RWPE2 (cell line): ENCODE measurements at regions not wholly inside any gene's neighbourhood (a gene's known extent, or its start where the extent isn't known, plus 50 kb on each side); places are given as distances from the start of the nearest gene placed in this dataset.

Source experiments
- ATAC-seq: fragments of 200-7000 bp; cut with Tn5 transposase; 3 replicates; pipeline ENCODE4 v1.9.1; 2021; ENCODE audit warnings: low read depth
- DNase-seq: peaks from one replicate; pipeline ENCODE4 v3.0.0-alpha.2; 2020; ENCODE audit warnings: low spot score
- H3K27ac ChIP-seq: fragments of 450-650 bp; 2 replicates; pipeline ENCODE4 v1.5.1; 2017; ENCODE audit warnings: mild to moderate bottlenecking; ENCODE audit not compliant: poor library complexity, severe bottlenecking
- H3K27me3 ChIP-seq: fragments of 250-450 bp; sonication (Bioruptor Pico); 2 replicates; pipeline ENCODE4 v1.5.1; 2021; ENCODE audit warnings: mild to moderate bottlenecking, moderate library complexity; ENCODE audit not compliant: insufficient read depth, poor library complexity, severe bottlenecking
- H3K36me3 ChIP-seq: fragments of 250-450 bp; sonication (Bioruptor Pico); 2 replicates; pipeline ENCODE4 v1.5.1; 2020; ENCODE audit warnings: low read depth, mild to moderate bottlenecking, moderate library complexity
- H3K4me1 ChIP-seq: fragments of 250-450 bp; sonication (Bioruptor Pico); 2 replicates; pipeline ENCODE4 v1.5.1; 2021; ENCODE audit warnings: mild to moderate bottlenecking, moderate library complexity; ENCODE audit not compliant: insufficient read depth, poor library complexity, severe bottlenecking
- H3K4me3 ChIP-seq: fragments of 250-450 bp; sonication (Bioruptor Pico); 2 replicates; pipeline ENCODE4 v1.5.1; 2021; ENCODE audit warnings: mild to moderate bottlenecking, moderate library complexity; ENCODE audit not compliant: severe bottlenecking
- H3K9me3 ChIP-seq: fragments of 250-450 bp; sonication (Bioruptor Pico); 2 replicates; pipeline ENCODE4 v1.5.1; 2021; ENCODE audit warnings: mild to moderate bottlenecking, moderate library complexity; ENCODE audit not compliant: severe bottlenecking
- CTCF ChIP-seq: fragments of 450-650 bp; IDR thresholded peaks from one replicate; pipeline ENCODE4 v1.5.1; 2017; ENCODE audit warnings: mild to moderate bottlenecking, moderate library complexity; ENCODE audit not compliant: poor library complexity, severe bottlenecking

GRCh38 chr4:173761938-173762337, 231.9 kb upstream of the HAND2 start:
- DNase-seq: no peak
- TF ChIP-seq CTCF: no peak
- Histone ChIP-seq H3K27ac (no peak overlapping the region), H3K27me3 (no peaks in the 10 kb centered on the region), H3K4me3 (no peak overlapping the region), H3K4me1 (no peaks in the 10 kb centered on the region), H3K9me3 (no peaks in the 10 kb centered on the region), H3K36me3 (no peaks in the 10 kb centered on the region)
- ATAC-seq: no peak

GRCh38 chr4:173761236-173761635, 231.2 kb upstream of the HAND2 start:
- H3K36me3 ChIP-seq: no peaks in the 10 kb centered on the region
- no peak for TF ChIP-seq CTCF
- no peaks in the 10 kb centered on the region for H3K4me1 ChIP-seq
- ATAC-seq: no peak
- no peaks in the 10 kb centered on the region for H3K27me3 ChIP-seq
- no peak for DNase-seq
- H3K4me3 ChIP-seq: no peak overlapping the region
- H3K27ac ChIP-seq: no peak overlapping the region
- no peaks in the 10 kb centered on the region for H3K9me3 ChIP-seq

- Histone ChIP-seq H3K27me3 (no peaks in the 10 kb centered on the region), H3K9me3 (no peaks in the 10 kb centered on the region), H3K36me3 (no peaks in the 10 kb centered on the region), H3K4me3 (no peak overlapping the region), H3K27ac (no peak overlapping the region), H3K4me1 (no peaks in the 10 kb centered on the region)
- DNase-seq: no peak
- ATAC-seq: no peak
- TF ChIP-seq CTCF: no peak
Observed at GRCh38 chr4:173758132-173758531, 228.1 kb upstream of the HAND2 start.

GRCh38 chr4:173753408-173753807, 223.4 kb upstream of the HAND2 start:
- DNase-seq (no peak), ATAC-seq (no peak)
- no peaks in the 10 kb centered on the region for H3K9me3 ChIP-seq
- no peak for TF ChIP-seq CTCF
- H3K27ac ChIP-seq: no peak overlapping the region
- H3K4me3 ChIP-seq: no peak overlapping the region
- H3K4me1 ChIP-seq: no peaks in the 10 kb centered on the region
- no peaks in the 10 kb centered on the region for H3K36me3 ChIP-seq
- H3K27me3 ChIP-seq: peaks cover 5% of the 10 kb centered on the region

GRCh38 chr4:173752610-173753230, 222.7 kb upstream of the HAND2 start:
- Histone ChIP-seq H3K4me3 (no peak overlapping the region), H3K9me3 (no peaks in the 10 kb centered on the region), H3K27me3 (peaks cover 10% of the 10 kb centered on the region), H3K4me1 (no peaks in the 10 kb centered on the region), H3K36me3 (no peaks in the 10 kb centered on the region), H3K27ac (no peak overlapping the region)
- peak; percentile 44 for TF ChIP-seq CTCF
- DNase-seq (no peak), ATAC-seq (no peak)
